GM20000 (cell line): ENCODE measurements at regions not wholly inside any gene's neighbourhood (a gene's known extent, or its start where the extent isn't known, plus 50 kb on each side); places are given as distances from the start of the nearest gene placed in this dataset.
A peak's percentile ranks its signal among the peaks of the same experiment; 100 is the strongest.
"Not testable (repeated sequence)": the region's sequence is repeated elsewhere in the genome, so short reads cannot be mapped to it uniquely, and the experiment has no call there.

Experiments
- DNase-seq: peaks from one replicate; pipeline ENCODE4 v3.0.0; 2012; ENCODE audit warnings: low spot score
- CTCF ChIP-seq: IDR thresholded peaks from 2 replicates; pipeline ENCODE4 v1.5.1; 2012; ENCODE audit warnings: mild to moderate bottlenecking, control low read depth; ENCODE audit errors: extremely low read depth, missing control alignments

GRCh38 chrY:26638063-26638462, 1016.1 kb downstream of the CDY1 start:
- no peak for DNase-seq
- no peak for TF ChIP-seq CTCF

DNA sequence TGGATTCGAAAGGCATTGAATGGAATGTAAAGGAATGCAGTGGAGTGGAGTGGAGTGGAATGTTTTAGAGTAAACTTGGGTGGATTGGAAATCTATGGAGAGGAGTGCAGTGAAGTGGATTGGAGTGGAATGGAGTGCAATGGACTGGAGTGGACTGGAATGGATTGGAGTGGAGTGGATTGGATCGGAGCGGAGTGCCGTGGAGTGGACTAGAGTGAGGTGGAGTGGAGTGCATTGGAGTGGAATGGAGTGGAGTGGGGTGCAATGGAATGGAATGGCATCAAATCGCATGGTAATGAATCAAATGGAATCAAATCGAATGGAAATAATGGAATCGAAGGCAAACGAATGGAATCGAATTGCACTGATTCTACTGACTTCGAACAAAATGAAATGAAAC, 1023.9 kb downstream of the CDY1 start:
- not testable (repeated sequence) for DNase-seq

DNA sequence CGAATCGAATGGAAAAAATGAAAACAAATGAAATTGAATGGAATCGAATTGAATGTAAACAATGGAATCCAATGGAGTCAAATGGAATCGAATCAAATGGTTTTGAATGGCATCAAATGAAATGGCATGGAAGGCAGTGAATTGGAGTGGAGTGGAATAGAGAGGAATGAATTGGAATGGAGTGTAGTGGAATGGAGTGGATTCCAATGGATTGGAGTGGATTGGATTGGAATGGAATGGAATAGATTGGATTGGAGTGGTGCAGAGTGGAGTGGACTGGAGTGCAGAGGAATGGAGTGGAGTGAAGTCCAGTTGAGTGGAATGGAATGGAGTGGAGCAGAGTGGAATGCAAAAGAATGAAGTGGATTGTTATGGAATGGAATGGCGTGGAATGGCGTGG, 1026.3 kb downstream of the CDY1 start:
- not testable (repeated sequence) for DNase-seq

DNA sequence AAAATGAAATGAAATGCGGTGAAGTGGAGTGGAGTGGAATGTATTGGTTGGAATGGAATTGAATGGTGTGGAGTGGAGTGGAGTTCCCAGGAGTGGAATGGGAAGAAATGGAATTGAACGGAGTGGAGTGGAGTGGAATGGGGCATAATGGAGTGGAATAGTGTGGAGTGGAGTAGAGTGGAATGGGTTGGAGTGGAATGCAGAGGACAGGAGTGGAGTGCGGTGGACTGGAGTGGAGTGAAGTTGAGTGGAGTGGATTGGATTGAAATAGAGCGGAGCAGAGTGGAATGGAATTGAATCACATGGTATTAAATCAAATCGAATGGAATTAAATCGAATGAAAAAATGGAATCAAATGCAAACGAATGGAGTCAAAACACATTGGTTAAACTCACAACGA, 1042.3 kb downstream of the CDY1 start:
- not testable (repeated sequence) for DNase-seq

DNA sequence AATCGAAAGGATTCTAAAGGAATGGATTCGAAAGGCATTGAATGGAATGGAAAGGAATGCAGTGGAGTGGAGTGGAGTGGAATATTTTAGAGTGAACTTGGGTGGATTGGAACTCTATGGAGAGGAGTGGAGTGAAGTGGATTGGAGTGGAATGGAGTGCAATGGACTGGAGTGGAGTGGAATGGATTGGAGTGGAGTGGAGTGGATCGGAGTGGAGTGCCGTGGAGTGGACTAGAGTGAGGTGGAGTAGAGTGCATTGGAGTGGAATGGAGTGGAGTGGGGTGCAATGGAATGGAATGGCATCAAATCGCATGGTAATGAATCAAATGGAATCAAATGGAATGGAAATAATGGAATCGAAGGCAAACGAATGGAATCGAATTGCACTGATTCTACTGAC, 1044.8 kb downstream of the CDY1 start:
- not testable (repeated sequence) for DNase-seq

- not testable (repeated sequence) for DNase-seq
Measured at GRCh38 chrY:26669243-26669642, 1047.3 kb downstream of the CDY1 start.

DNA sequence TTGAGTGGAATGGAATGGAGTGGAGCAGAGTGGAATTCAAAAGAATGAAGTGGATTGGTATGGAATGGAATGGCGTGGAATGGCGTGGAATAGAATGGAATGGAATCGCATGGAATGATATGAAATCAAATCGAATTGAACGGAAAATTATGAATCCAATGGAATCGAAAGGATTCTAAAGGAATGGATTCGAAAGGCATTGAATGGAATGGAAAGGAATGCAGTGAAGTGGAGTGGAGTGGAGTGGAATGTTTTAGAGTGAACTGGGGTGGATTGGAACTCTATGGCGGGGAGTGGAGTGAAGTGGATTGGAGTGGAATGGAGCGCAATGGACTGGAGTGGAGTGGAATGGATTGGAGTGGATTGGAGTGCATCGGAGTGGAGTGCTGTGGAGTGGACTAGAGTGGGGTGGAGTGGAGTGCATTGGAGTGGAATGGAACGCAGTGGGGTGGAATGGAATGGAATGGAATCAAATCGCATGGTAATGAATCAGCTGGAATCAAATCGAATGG, 1048.5 kb downstream of the CDY1 start:
- DNase-seq, result not testable (repeated sequence)

- DNase-seq, result peak; percentile 23
Measured at GRCh38 chrY:26670881-26671879, 1049.3 kb downstream of the CDY1 start.
